Stromal cell of bone marrow (primary cell): ENCODE measurements at regions not wholly inside any gene's neighbourhood (a gene's known extent, or its start where the extent isn't known, plus 50 kb on each side); places are given as distances from the start of the nearest gene placed in this dataset.

Experiments used
- DNase-seq: peaks from one replicate; pipeline ENCODE4 v3.0.0-alpha.2; 2012; ENCODE audit warnings: low read depth

GRCh38 chr18:21997207-21998143 lies 171.9 kb upstream of the GATA6 start:
- no peak for DNase-seq

DNA sequence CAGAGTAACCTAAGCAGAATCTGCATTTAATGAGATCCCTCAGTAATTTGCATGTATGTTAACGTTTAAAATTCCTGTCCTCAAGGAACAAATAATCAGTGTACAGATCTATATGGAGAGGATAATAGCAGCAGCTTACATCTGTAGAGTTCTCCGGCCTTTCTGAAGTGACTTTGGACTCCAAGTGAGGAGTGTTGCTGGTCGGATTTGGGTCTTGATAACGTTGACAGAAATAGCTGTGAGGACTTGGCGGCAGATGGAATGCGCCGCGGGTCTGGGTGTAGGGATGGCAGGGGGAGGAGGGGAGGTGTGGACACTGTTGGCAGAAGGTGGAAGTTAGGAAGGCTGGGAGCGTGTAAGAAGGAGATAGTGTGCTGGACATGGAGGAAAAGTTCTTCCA lies 170.9 kb upstream of the GATA6 start:
- no peak for DNase-seq

DNA sequence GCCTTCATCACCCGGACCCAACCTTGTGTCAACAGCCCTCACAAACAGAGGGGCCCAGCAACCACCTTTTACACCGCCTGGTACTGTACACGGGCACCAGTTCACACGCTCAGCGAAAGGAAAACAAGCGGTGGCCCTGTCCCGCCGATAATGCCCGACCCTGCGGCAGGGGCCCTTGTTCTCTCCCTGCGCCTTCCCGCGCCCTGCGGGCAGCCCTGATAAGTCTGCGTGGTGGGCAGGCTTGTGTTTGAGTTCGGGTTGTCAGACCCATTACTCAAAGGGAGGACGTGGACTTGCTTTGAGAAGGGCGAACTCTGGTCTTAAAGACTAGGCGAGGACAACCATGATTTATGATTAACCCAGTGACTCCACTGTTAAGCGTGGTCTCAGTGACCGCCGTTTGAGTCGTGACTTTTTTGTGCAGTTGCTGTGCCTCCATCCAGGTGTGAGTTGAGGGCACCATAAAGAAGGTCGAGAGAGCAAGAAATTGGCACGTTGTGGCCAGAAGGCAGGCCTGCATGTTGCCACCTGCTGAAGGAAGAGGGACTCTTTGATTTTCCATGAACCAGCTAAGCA lies 167.4 kb upstream of the GATA6 start:
- DNase-seq = no peak

- DNase-seq = peak; percentile 9
Measured at GRCh38 chr18:22005191-22005841, 164.1 kb upstream of the GATA6 start.

DNA sequence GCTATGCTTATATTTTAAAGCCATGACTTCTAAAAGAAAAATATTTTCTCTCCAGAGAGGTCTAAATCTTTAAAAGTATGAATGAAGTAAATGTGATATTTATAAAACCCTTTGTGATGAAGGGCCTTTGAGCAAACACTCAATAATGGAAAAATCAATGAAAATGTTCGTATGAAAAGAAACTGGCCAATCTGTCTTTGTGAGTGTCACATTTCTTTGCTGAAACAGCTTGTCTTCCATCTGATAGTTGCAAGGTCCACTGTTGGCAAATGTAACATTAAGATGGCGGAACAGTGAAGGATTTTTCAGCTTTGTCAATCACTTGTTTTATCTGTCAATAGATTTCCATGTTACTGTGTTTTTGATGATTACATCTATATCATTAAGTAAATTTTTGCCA lies 162.9 kb upstream of the GATA6 start:
- no peak for DNase-seq

DNA sequence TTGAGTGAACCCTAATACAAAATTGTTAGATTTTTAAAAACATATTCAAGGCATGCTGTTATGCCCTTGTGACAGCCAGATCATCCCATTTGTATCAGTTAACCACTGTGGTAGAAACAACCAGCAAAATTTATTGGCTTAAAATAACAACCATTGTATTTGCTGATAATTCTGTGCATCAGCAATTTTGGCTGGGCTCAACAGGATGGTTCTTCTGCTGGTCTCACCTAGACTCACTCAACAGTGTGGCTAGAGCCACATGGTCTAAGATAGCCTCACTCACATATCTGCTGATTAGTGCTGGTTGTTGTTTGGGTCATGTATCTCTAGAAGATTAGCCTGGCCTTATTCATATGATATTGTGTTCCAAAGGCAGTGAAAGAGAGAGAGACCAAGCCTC lies 160.1 kb upstream of the GATA6 start:
- no peak for DNase-seq

DNA sequence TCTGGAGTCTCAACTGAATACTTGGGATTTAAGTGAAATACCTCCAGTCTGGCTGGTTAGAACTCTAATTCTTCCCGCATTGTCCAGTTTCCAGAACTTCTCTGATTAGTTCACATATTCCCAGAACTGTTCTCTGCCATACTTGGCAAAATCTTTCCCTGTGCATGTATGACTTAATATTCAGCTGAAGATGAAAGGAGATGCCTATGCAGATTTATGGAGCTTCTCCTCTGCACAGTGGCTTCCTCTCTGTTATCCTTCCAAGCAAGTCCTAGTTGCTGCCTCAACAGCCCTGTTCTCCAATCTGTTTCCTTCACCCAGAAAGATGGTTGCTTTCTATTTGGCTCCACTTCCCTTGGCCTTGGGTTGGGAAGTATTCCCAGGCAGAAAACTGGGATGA lies 155.4 kb upstream of the GATA6 start:
- DNase-seq = no peak

DNA sequence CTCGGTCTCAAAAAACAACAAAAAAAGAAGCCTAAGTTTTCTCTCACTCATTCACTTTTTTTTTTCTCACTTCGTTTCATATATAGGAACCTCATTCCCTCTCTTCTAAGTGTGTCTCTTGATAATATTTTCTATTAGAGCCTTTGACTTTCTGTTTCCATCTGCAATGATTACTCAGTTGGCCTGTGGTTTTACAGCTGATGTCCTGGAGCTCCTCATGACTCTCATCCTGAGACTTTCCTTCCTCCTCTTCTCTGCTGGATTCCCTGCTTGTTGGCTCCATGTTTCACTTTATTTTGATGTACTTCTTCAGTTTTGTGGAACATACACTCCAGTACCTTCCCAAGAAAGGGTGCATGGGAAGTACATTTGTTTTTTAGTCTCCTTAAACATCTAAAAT lies 154.2 kb upstream of the GATA6 start:
- no peak for DNase-seq

GRCh38 chr18:22018366-22018765 lies 151.0 kb upstream of the GATA6 start:
- no peak for DNase-seq

- DNase-seq = no peak
Measured at GRCh38 chr18:22019193-22019592, 150.2 kb upstream of the GATA6 start.

- DNase-seq = no peak
Measured at GRCh38 chr18:22020127-22020866, 149.1 kb upstream of the GATA6 start.

DNA sequence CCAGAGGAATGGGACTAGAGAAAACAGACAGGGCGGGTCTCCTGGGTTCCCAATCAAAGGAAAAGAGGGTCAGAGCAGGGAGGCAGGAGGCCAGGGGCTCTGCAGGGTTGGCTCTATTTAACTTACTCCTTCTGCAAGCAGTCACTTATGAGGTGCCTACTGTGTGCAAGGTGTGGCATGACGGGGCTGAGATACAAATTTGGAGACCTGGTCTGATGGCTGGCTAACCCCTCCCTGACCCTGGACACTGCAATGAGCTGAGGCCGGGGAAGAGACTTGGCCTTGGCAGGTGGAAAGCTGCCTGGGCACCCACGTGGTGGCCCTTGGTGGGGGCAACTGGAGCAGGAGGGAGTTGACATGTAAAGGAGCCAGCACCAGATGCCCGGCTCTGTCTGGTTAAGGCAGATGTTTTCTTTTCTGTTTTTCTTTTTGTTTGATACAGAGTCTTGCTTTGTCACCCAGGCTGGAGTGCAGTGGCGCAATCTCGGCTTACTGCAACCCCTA lies 148.5 kb upstream of the GATA6 start:
- DNase-seq = no peak

GRCh38 chr18:22021701-22022100 lies 147.7 kb upstream of the GATA6 start:
- no peak for DNase-seq

DNA sequence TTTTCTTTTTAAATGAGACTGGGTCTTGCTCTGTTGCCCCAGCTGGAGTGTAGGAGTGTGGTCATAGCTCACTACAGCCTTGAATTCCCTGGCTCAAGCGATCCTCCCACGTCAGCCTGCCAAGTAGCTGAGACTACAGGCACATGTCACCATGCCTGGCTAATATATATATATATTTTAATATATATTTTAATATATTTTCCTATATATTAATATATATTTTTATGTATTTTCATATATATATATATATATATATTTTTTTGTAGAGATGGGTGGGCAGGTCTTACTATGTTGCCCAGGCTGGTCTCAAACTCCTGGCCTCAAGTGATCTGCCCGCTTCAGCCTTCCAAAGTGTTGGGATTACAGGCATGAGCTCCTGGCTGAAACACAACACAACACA lies 144.5 kb upstream of the GATA6 start:
- no peak for DNase-seq

- DNase-seq = no peak
Measured at GRCh38 chr18:22026362-22026761, 143.0 kb upstream of the GATA6 start.

GRCh38 chr18:22026889-22027288 lies 142.5 kb upstream of the GATA6 start:
- no peak for DNase-seq

DNA sequence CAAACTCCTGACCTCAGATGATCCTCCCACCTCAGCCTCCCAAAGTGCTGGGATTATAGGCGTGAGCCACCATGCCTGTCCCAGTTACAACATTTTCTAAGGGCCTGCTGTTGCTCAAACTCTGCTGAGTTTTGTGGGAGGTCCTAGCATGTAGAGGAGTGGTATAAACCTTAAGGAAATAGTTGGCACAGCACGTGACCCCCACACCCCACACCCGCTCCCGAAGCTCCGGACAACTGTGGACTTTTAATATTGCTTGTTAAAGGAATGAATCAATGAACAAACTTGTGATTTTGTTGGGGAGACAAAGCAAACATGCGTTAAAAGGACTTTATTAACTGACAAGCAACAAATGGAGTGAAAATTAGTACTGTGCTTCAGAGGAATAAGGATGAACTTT lies 137.8 kb upstream of the GATA6 start:
- no peak for DNase-seq

DNA sequence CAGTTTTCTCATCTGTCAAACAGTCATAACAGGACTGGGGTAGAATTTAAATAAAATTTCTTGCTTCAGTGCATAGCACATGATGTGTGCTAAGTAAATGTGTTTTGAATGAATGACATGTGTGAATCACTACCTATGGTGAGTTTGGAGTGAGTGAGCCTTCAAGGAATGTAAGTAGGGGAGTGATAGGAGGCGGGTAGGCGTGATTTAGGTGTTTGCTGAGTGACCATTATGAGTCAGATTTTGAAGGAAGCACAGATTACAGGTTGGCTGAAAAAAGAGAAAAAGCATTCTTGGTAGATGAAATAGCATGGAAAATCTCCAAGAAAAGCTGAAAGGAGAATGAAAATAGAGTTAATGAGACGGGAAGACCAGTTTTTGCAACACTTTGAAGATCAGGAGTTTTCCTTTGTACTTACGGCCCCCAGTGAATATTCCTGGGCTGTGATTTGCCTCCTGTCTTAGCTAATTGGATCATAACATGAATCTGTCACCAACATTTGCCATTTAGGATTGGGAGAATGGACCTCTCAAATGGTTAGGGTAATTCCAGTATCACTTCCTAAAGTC lies 136.9 kb upstream of the GATA6 start:
- peak; percentile 47 for DNase-seq

DNA sequence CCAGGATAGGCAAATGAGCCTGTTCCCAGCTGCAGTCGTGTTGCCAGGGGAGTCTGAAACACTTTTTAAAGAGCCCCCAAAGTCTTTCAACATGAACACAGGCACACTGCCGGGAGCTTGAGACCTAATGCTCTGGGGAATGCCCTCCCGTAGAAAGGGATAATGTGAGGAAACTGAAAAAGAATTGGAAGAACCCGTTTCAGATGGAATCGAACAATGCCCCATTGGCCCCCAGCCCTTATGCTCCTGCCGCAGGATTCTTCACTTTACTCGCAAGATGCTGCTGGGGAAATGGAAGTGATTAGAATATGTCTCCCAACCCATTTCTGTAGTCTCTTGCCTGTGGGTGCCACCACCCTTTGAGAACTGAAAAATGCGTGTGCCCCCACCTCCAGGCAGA lies 136.3 kb upstream of the GATA6 start:
- DNase-seq = no peak

DNA sequence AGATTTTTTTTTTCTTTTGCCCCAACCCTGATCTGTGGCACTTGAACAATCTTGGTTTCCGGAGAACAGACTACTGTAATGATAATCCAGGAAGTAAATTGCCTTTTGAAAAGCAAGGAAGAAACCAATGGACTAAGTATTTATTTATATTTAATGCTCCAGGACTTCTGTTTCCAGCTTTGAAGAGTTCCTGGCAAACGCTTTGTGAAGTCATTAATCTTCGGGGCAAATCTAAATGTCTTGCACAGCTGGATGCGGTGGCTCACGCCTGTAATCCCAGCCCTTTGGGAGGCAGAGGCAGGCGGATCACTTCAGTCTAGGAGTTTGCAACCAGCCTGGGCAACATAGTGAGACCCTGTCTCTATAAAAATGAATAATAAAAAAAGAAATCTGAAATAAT lies 135.1 kb upstream of the GATA6 start:
- DNase-seq = no peak

- no peak for DNase-seq
Measured at GRCh38 chr18:22040533-22040932, 128.9 kb upstream of the GATA6 start.

DNA sequence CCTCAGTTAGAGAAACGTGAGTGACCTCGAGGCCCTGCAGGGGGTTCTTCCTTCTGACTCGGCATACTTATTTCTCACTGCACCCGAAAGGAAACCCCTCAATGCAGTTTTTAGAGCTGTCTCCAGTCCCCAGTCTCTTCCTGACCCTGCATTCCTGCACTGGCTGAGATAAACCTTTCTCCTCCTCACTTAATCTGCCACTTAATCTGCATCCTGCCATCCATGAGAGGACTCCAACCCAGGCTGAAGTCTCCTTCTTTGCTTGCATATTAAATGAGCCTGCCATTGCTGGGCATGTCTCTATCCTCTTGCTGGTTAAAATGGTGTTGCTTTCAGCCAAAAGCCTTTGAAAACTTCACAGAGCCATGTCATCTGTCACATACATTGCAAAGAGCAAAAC lies 125.6 kb upstream of the GATA6 start:
- no peak for DNase-seq
